K562 (cell line): ENCODE measurements at regions not wholly inside any gene's neighbourhood (a gene's known extent, or its start where the extent isn't known, plus 50 kb on each side); places are given as distances from the start of the nearest gene placed in this dataset.
A peak's percentile ranks its signal among the peaks of the same experiment; 100 is the strongest.

Experiments
- ATF3 ChIP-seq, 2 experiments: fragments of 450-650 bp in 1 of 2; sonication (generic) in 1 of 2; formaldehyde crosslinking in 1 of 2; IDR thresholded peaks in 1 of 2; conservative IDR thresholded peaks in 1 of 2; 2 replicates each; pipeline versions ENCODE4 v1.6.1 to v1.8.1; 2016 to 2023; ENCODE audit warnings: mild to moderate bottlenecking in 2 of 2, moderate library complexity in 2 of 2, inconsistent platforms in 1 of 2, missing genetic modification reagents in 1 of 2
- HNRNPL ChIP-seq: fragments of 200-400 bp; formaldehyde crosslinking; IDR thresholded peaks from 2 replicates; pipeline ENCODE4 v1.6.1; 2017; ENCODE audit warnings: low read depth, mild to moderate bottlenecking, low read length
- HOMEZ ChIP-seq: fragments of 250-450 bp; sonication (Bioruptor Pico); IDR thresholded peaks from 2 replicates; pipeline ENCODE4 v1.4.0; 2020; ENCODE audit warnings: mild to moderate bottlenecking, moderate library complexity
- JUNB ChIP-seq: fragments of 450-650 bp; formaldehyde crosslinking; conservative IDR thresholded peaks from 2 replicates; pipeline ENCODE4 v1.4.0; 2020; ENCODE audit warnings: mild to moderate bottlenecking
- KAT8 ChIP-seq: fragments of 450-650 bp; IDR thresholded peaks from 2 replicates; pipeline ENCODE4 v1.6.1; 2016; ENCODE audit warnings: low read depth, mild to moderate bottlenecking
- KLF1 ChIP-seq: fragments of 450-650 bp; IDR thresholded peaks from 2 replicates; pipeline ENCODE4 v1.6.1; 2016; ENCODE audit warnings: missing genetic modification characterization, missing compliant biosample characterization
- MNT ChIP-seq, 2 experiments: fragments of 450-650 bp; conservative IDR thresholded peaks; 2 replicates each; pipeline ENCODE4 v1.6.1; 2017; ENCODE audit warnings: mild to moderate bottlenecking in 2 of 2, moderate library complexity in 2 of 2
- NCOR1 ChIP-seq: fragments of 450-650 bp; IDR thresholded peaks from 2 replicates; pipeline ENCODE4 v1.6.1; 2016; ENCODE audit warnings: mild to moderate bottlenecking, moderate library complexity
- POLR2G ChIP-seq: fragments of 200-400 bp; formaldehyde crosslinking; IDR thresholded peaks from 2 replicates; pipeline ENCODE4 v1.6.1; 2017; ENCODE audit warnings: low read depth, mild to moderate bottlenecking, antibody characterized with exemption, low read length, moderate library complexity
- PTBP1 ChIP-seq: fragments of 200-400 bp; formaldehyde crosslinking; IDR thresholded peaks from 2 replicates; pipeline ENCODE4 v1.6.1; 2017; ENCODE audit warnings: low read depth, low read length
- RBM34 ChIP-seq: fragments of 200-400 bp; formaldehyde crosslinking; IDR thresholded peaks from 2 replicates; pipeline ENCODE4 v1.6.1; 2018; ENCODE audit warnings: low read length, borderline replicate concordance; ENCODE audit not compliant: insufficient read depth
- SP2 ChIP-seq: IDR thresholded peaks from 2 replicates; pipeline ENCODE4 v1.6.1; 2011; ENCODE audit warnings: mild to moderate bottlenecking, low read depth, low read length, moderate library complexity; ENCODE audit not compliant: poor library complexity, severe bottlenecking; ENCODE audit errors: extremely low read depth
- SPI1 ChIP-seq: IDR thresholded peaks from 2 replicates; pipeline ENCODE4 v1.6.1; 2011; ENCODE audit warnings: low read depth, low read length, control low read depth, borderline replicate concordance
- TBL1XR1 ChIP-seq, 2 experiments: IDR thresholded peaks; 2 replicates each; pipeline ENCODE4 v1.6.1; 2012; ENCODE audit warnings: improper control_type of control experiment in 2 of 2, low read length in 2 of 2, mild to moderate bottlenecking in 1 of 2
- ZFX ChIP-seq: sonication (generic); formaldehyde crosslinking; IDR thresholded peaks from 2 replicates; pipeline ENCODE4 v1.8.0; 2022; ENCODE audit warnings: mild to moderate bottlenecking, missing genetic modification reagents, moderate library complexity
- ZNF143 ChIP-seq: sonication (generic); formaldehyde crosslinking; IDR thresholded peaks from 2 replicates; pipeline ENCODE4 v1.9.0; 2022; ENCODE audit warnings: mild to moderate bottlenecking, missing genetic modification reagents
- ZNF280A ChIP-seq: fragments of 450-650 bp; IDR thresholded peaks from 2 replicates; pipeline ENCODE4 v1.6.1; 2018; ENCODE audit warnings: mild to moderate bottlenecking, low read depth; ENCODE audit not compliant: partially characterized antibody
- ZNF316 ChIP-seq: fragments of 450-650 bp; IDR thresholded peaks from 2 replicates; pipeline ENCODE4 v1.6.1; 2016
- ZNF384 ChIP-seq: IDR thresholded peaks from 2 replicates; pipeline ENCODE4 v1.6.1; 2012; ENCODE audit warnings: low read depth, low read length, improper control_type of control experiment
- ZNF740 ChIP-seq, 3 experiments: fragments of 200-800 bp in 1 of 3; sonication (Bioruptor generic) in 1 of 3; sonication (generic) in 1 of 3; formaldehyde crosslinking in 1 of 3; IDR thresholded peaks; 2 replicates each; pipeline versions ENCODE4 v1.6.1 to v1.8.0; 2016 to 2022; ENCODE audit warnings: mild to moderate bottlenecking in 2 of 3, missing compliant biosample characterization in 2 of 3, missing genetic modification characterization in 2 of 3, missing genetic modification reagents in 1 of 3

- TF ChIP-seq HOMEZ, result no peak
- TF ChIP-seq ZNF384, result no peak
- no peak for TF ChIP-seq POLR2G
- no peak for TF ChIP-seq SP2
- no peak for TF ChIP-seq JUNB (CRISPR knock-in tag)
- no peak for TF ChIP-seq NCOR1
- TF ChIP-seq KLF1 (tag), result no peak
- no peak for TF ChIP-seq HNRNPL
- TF ChIP-seq ATF3 (IDR thresholded peaks at IDR 0.05), result no peak
- TF ChIP-seq ATF3 (CRISPR knock-in tag; conservative IDR thresholded peaks at IDR 0.05), result no peak; the same call in 1 of the 2 replicates
- TF ChIP-seq ZNF280A, result no peak
- TF ChIP-seq SPI1, result no peak
- 0 out of 2 replicates have a peak, but pooled peaks have one; percentile 10 for TF ChIP-seq RBM34
- TF ChIP-seq TBL1XR1 (IDR thresholded peaks at IDR 0.05; ENCODE audit: low read length in 2 of 2), result no peak
- 0 out of 2 replicates have a peak, but pooled peaks have one; percentile 20 for TF ChIP-seq ZFX (CRISPR knock-in tag)
- no peak for TF ChIP-seq MNT (conservative IDR thresholded peaks at IDR 0.05)
- no peak for TF ChIP-seq PTBP1
- TF ChIP-seq ZNF143 (CRISPR knock-in tag), result 0 out of 2 replicates have a peak, but pooled peaks have one; percentile 52
- TF ChIP-seq ZNF740 (CRISPR knock-in tag; IDR thresholded peaks at IDR 0.05), result no peak
- no peak for TF ChIP-seq ZNF740 (tag; IDR thresholded peaks at IDR 0.05)
- TF ChIP-seq KAT8, result no peak
- TF ChIP-seq ZNF316, result no peak
Measured at GRCh38 chr22:23007823-23008222, 62.5 kb upstream of the GNAZ start (continued).
